ENCODE measurements at regions not wholly inside any gene's neighbourhood (a gene's known extent, or its start where the extent isn't known, plus 50 kb on each side); places are given as distances from the start of the nearest gene placed in this dataset.

- H3K4me1 Mint-ChIP-seq (ENCODE audit: unreplicated experiment): peaks cover 6% of the 10 kb centered on the region
- no peak for TF ChIP-seq CTCF (conservative IDR thresholded peaks at IDR 0.05)
- H3K27me3 Mint-ChIP-seq: no peaks in the 10 kb centered on the region
- no peaks in the 10 kb centered on the region for H3K9me3 Mint-ChIP-seq
- no peak overlapping the region for H3K27ac Mint-ChIP-seq
- no peak for DNase-seq (ENCODE audit: extremely low spot score, unreplicated experiment)
- H3K36me3 Mint-ChIP-seq: no peaks in the 10 kb centered on the region
- no peak overlapping the region for H3K4me3 Mint-ChIP-seq
These were observed 447.5 kb downstream of the GXYLT1 start for GRCh38 chr12:41697161-41697560.

- DNase-seq (ENCODE audit: extremely low spot score, unreplicated experiment): no peak
- Mint-ChIP-seq H3K4me1 (ENCODE audit: unreplicated experiment) (no peaks in the 10 kb centered on the region), H3K9me3 (no peaks in the 10 kb centered on the region), H3K36me3 (no peaks in the 10 kb centered on the region), H3K27ac (no peak overlapping the region), H3K27me3 (no peaks in the 10 kb centered on the region), H3K4me3 (no peak overlapping the region)
- no peak for TF ChIP-seq CTCF (conservative IDR thresholded peaks at IDR 0.05)
These were observed 459.7 kb downstream of the GXYLT1 start for GRCh38 chr12:41684997-41685396.

- no peak for TF ChIP-seq CTCF (conservative IDR thresholded peaks at IDR 0.05)
- H3K4me1 Mint-ChIP-seq (ENCODE audit: unreplicated experiment): no peaks in the 10 kb centered on the region
These were observed 461.0 kb downstream of the GXYLT1 start for GRCh38 chr12:41683513-41684240.

GRCh38 chr12:41683023-41683422 lies 461.7 kb downstream of the GXYLT1 start:
- no peaks in the 10 kb centered on the region for H3K27me3 Mint-ChIP-seq
- H3K4me1 Mint-ChIP-seq (ENCODE audit: unreplicated experiment): no peaks in the 10 kb centered on the region
- H3K4me3 Mint-ChIP-seq: no peak overlapping the region
- H3K9me3 Mint-ChIP-seq: no peaks in the 10 kb centered on the region
- no peaks in the 10 kb centered on the region for H3K36me3 Mint-ChIP-seq
- no peak for DNase-seq (ENCODE audit: extremely low spot score, unreplicated experiment)
- TF ChIP-seq CTCF (conservative IDR thresholded peaks at IDR 0.05): no peak
- no peak overlapping the region for H3K27ac Mint-ChIP-seq

More at GRCh38 chr12:41683513-41684240, 461.0 kb downstream of the GXYLT1 start:
- no peak for DNase-seq (ENCODE audit: extremely low spot score, unreplicated experiment)
- H3K36me3 Mint-ChIP-seq: no peaks in the 10 kb centered on the region
- no peaks in the 10 kb centered on the region for H3K9me3 Mint-ChIP-seq
- H3K4me3 Mint-ChIP-seq: no peak overlapping the region
- H3K27me3 Mint-ChIP-seq: no peaks in the 10 kb centered on the region
- H3K27ac Mint-ChIP-seq: no peak overlapping the region

GRCh38 chr12:41681898-41682297 lies 462.8 kb downstream of the GXYLT1 start:
- no peak for DNase-seq (ENCODE audit: extremely low spot score, unreplicated experiment)
- Mint-ChIP-seq H3K9me3 (no peaks in the 10 kb centered on the region), H3K27me3 (no peaks in the 10 kb centered on the region), H3K4me1 (ENCODE audit: unreplicated experiment) (no peaks in the 10 kb centered on the region), H3K4me3 (no peak overlapping the region), H3K36me3 (no peaks in the 10 kb centered on the region), H3K27ac (no peak overlapping the region)
- TF ChIP-seq CTCF (conservative IDR thresholded peaks at IDR 0.05): no peak
